HG02870 (cell line): ENCODE measurements at regions not wholly inside any gene's neighbourhood (a gene's known extent, or its start where the extent isn't known, plus 50 kb on each side); places are given as distances from the start of the nearest gene placed in this dataset.
"Not testable (repeated sequence)": the region's sequence is repeated elsewhere in the genome, so short reads cannot be mapped to it uniquely, and the experiment has no call there.

Experiments used
- ATAC-seq: cut with Tn5 transposase; IDR thresholded peaks from one replicate; pipeline ENCODE4 v1.9.1; 2021; ENCODE audit warnings: mild to moderate bottlenecking, moderate library complexity; ENCODE audit not compliant: unreplicated experiment

DNA sequence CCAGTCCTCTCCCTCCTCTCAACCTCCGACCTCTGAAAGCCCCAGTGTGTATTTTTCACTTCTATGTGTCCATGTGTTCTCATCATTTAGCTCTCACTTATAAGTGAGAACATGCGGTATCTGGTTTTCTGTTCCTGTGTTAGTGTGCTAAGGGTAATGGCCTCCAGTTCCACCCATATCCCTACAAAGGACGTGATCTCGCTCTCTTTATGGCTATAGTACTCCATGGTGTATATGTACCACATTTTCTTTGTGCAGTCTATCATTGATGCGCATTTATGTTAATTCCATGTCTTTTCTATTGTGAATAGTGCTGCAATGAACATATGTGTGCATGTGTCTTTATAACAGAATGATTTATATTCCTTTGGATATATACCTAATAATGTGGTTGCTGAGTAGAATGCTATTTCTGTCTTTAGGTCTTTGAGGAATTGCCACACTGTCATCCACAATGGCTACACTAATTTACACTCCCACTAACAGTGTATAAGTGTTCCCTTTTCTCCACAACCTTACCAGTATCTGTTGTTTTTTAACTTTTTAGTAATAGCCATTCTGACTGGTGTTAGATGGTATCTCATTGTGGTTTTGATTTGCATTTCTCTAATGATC, 749.3 kb upstream of the ARRDC3 start:
- ATAC-seq = not testable (repeated sequence)

DNA sequence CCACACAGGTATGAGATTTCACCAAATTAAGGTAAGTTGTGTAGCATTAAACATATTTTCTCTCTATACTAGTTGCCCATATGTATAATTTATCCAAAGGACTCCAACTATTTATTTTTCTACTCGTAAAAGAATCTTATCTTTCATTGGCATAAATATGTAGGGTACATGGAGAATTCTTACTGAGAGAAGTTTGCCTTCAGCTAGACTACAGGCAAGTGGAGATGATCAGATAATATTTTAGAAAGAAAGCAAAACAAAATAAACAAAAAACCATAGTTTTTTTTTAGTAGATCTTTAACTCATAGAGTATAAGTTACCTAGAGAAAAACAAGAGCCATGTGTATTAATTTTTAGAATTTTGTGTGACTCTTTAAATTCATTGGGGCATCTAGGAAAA, 743.1 kb upstream of the ARRDC3 start:
- no peak for ATAC-seq

DNA sequence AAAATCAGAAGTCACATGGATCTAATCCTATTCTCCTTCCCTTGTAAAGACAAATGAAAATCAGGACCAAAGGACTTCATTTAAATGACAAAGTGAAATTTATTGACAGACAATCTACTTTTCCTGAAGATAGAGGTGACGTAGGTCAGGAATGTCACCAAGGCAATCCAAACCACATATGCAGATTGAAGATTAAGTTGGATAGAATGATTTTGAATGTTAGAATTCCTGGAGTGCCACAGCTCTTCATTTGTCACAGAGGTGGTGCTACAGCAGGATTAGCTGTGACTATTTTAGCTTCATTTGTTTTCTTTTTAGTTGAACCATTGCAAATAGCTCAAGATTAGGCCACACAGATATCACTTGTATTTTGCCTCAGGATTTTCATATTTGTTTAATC, 736.0 kb upstream of the ARRDC3 start:
- ATAC-seq = no peak

DNA sequence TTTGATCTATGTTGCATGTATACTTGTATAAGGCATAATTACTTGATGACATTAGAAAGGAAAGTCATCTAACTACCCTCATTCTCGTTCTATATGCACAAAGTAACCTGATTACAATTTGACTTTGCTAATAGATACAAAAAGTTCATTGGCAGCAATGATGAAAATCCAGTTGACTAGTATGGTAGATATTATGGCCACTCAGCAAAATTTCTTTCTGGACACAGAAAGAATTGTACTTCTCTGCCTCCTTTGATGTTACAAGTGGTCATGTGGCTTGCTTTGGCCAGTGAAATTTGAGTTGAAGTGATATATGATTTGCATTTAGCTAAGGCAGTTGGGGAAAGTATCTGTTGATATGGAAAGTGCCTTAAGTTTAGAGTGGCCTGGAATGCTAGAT, 723.7 kb upstream of the ARRDC3 start:
- ATAC-seq = no peak

DNA sequence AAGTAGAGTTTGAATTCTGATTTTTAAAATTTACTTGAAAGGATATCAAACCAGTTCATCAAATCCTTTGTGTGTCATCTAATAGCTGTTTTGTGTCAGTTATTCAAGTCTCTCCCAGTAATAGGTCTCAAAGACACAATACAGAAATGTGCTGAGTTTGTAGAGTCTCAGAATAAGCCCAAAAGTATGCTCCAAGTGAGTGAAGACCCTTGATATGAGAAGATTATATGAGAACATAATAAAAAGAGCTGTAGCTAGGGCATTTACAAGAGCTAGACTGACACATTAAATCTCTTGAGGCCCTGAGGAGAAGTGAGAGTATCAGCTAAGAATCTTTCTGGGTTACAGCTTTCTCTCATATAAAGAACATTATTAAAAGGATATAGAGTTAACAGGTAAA, 721.0 kb upstream of the ARRDC3 start:
- no peak for ATAC-seq

DNA sequence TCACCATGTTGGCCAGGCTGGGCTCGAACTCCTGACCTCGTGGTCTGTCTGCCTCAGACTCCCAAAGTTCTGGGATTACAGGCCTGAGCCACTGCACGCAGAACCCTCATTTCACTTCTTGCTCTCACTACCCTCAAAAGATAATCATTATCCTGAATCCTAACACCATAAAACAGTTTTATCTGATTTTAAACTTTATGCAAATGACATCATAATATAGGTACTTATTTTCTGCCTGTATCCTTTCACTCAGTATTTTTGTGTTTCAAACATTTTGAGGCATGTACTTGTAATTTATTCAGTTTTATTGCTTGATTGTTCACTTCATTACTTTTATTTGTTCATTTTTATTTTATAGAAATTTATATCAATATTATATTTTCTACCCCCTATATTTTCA, 719.2 kb upstream of the ARRDC3 start:
- no peak for ATAC-seq

DNA sequence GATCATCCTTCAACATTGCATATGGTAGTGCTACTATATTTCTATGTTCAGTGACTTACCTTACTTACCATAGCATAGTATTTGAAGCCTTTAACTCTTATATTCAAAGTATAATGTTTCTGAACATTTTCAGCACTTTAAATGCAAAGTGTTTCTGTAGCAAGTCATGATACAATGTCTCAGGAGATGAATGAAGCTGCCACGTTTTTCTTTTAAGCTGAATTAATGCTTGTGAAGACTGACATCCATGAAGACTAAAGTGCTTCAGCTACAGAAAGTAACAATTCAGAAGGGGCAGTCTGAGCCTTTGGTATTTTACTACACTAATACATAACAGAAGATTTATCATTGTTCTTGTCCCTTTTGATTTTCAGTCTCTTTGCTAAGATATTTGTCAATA, 709.1 kb upstream of the ARRDC3 start:
- ATAC-seq = no peak

DNA sequence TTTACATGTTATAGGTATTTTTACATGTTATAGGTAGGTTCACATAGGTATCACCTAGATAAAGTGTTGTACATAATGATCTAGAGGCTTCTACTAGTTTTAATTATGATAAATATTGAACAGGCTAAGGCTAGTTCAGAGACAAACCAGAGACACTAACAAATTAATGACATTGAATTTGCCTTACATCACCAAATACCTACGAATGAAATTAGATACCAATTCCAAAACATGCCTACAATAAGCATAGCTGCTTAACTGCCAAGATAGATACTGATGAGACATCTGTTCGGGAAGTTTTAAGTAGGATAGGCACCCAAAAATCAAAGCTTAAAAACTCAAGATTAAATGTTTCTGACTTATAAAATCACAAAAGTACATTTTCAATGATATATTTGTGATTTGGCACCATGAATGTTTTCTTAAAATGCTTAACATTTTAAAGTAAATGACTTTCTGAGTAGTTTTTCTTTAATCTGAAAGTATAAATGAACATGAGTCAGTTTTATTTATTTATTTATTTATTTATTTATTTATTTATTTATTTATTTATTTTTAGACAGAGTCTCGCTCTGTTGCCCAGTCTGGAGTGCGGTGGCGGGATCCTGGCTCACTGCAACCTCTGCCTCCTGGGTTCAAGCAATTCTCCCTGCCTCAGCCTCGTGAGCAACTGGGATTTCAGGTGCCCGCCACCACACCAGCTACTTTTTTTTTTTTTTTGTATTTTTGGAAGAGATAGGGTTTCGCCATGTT, 703.1 kb upstream of the ARRDC3 start:
- ATAC-seq = no peak

DNA sequence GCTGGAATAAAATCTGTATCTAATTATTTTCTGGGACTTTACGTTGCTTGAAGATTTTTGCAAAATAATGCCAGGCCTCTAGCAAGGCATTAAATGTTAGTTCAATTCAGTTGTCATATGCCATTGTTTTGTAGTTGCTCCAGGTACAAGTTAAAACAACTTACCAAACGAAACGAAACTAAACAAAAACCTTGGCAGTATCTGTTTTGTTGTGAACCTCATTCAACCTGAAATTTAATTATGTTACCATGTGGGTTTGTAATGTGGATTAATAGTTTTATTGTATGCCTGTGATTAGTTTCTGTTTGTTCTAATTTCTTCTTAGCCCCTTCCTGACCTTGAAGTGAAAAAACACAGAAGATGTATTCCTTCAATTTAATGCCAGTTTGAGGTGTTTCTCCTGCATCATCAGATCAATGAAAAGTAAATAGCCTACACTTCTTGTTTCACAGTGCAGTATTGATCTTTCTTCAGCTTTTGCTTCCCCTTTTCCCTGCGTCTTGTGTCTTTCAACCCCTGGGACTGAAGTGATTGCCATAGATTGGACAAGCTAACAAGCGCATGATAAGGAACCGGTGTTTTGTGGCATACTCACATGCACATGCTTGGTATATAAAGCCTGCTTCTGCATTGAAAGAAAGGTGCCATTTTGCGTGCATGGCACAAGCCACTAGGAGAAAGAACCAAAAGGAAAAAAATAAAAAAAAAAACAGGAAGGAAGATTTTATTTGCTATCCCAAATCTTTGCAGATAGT, 699.0 kb upstream of the ARRDC3 start:
- no peak for ATAC-seq

DNA sequence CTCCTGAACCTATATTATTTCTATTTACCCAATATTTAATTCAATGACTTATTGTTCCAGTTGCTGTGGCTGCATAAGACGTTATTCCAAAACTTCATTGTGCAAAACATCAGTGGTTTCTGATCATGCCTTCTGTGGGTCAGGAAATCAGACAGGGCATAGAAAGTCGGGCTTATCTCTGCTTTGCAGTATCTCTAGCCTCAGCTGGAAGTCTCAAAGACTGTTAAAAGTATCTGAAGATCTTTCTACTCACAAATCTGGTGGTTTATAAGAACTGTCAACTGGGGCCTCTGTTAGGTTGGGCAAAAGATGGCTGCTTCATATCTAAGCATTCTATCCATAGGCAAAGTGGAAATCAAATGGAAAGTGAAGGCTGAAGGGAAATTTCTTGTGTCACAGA, 687.7 kb upstream of the ARRDC3 start:
- ATAC-seq = no peak

DNA sequence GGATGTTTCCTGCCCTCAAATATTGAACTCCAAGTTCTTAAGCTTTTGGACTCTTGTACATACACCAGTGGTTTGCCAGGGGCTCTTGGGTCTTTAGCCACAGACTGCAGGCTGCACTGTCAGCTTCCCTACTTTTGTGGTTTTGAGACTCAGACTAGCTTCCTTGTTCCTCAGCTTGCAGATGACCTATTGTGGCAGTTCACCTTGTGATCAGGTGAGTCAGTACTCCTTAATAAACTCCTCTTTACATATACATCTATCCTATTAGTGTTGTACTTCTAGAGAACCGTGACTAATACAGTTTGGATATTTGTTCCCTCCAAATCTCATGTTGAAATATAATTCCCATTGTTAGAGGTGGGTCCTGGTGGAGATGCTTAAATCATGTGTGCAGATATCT, 681.9 kb upstream of the ARRDC3 start:
- no peak for ATAC-seq

DNA sequence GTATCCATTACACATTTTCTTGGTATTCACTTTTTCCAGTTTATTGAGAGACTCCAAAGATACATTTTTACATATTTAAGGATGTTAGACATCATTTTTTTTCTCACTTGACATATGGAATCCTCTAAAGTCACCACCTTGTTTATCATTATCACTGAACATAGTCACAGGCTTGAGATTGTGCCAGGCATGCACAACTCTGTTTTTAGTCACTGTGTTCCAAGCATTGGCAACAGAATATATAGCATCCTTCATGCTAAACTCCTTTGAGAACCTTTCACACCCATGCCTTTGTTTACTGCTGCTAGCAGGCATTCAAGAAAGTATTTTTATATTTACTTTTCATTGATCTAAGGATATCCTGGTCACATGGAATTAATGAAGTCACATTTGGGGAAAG, 668.6 kb upstream of the ARRDC3 start:
- ATAC-seq = no peak

DNA sequence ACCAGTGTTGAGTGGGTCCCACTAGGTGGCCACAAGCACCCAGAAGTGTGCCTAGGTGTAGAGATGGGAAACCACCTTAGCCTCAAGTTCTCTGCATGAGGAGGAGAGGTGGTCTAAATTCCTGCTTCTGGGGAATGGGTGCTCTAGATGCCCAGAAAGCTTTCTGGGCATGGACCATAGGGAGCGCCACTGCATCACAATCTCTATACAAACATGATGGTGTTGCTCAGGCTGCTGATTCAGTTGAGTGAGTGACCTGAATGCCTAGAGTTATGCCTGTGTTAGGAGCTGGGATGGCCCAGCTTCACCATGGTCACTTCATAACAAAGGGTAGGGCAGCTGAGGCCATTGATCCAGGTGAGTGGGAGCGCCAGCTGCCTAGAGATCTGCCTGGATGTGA, 667.9 kb upstream of the ARRDC3 start:
- ATAC-seq = no peak

DNA sequence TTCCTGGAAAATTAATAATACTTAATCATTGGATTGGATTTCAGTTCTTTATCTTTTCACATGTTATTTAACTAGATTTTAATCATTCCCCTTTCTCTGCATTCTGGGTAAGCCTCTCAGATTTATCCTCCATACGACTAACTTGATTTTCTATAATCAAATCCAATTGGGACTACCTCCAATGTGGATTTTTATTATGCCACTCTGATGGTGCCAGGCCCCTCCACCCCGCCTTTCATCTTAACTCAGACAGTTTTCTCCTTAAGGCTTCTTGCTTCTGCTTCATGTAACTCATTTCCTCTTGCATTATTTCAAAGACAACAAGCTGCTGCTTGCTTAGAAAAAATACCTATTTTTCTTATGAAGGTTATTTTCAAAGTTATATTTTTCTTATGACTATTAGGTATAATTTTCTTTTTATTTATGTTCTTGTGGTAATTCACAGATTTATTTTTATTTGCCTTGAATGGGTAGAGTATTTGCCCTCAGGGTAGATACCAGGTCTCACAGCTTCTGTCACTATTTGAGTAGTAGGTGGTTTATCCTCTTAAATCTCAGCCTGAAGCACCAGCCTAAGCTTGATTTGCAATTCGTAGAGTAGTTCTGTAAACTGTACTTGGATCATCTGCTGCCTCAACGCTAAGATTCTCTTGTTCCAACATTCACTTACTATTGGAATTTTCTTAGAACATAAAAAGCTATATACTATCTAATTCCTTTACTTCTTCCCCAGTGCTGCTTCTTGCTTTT, 659.0 kb upstream of the ARRDC3 start:
- no peak for ATAC-seq

DNA sequence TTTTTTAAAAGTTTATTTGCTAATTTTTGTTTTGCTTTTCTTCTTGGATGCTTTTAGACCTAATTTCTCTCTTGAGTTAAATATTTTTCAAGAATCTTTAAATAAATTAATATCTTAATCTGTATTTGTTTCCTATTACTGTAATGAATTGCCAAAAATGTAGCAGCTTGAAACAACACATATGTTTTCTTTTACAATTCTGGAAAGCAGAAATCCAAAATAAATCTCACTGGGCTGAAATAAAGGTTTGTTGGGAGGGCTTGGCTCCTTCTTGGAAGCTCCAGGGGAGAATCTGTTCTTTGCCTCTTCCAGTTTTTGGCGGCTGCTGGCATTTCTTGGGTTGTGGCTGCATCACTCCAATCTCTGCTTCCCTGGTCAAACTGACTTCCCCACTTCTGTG, 658.1 kb upstream of the ARRDC3 start:
- no peak for ATAC-seq

DNA sequence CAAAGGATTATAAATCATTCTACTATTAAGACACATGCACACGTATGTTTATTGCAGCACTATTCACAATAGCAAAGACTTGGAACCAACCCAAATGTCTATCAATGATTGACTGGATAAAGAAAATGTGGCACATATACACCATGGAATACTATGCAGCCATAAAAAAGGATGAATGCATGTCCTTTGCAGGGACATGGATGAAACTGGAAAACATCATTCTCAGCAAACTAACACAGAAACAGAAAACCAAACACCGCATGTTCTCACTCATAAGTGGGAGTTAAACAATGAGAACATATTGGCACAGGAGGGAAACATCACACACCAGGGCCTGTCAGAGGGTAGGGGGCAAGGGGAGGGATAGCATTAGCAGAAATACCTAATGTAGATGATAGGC, 646.7 kb upstream of the ARRDC3 start:
- not testable (repeated sequence) for ATAC-seq

DNA sequence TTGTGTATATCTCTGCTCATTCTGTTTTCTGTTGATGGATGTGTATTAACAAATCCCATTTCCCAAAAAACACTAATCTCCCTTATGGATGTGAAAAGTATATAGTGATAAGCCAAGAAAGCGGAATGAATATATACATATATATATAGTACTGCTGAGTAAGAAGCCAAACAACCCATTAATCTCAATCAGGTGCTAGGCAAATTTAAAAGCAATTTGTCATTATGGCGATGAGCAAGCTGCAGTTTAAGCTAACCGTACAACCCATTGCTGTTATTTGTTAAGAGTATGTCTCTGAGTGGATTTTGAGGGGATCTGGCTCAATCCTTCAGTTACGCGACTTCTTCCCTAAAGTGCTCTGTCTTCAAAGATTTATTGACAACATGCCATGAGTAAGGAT, 640.4 kb upstream of the ARRDC3 start:
- no peak for ATAC-seq

DNA sequence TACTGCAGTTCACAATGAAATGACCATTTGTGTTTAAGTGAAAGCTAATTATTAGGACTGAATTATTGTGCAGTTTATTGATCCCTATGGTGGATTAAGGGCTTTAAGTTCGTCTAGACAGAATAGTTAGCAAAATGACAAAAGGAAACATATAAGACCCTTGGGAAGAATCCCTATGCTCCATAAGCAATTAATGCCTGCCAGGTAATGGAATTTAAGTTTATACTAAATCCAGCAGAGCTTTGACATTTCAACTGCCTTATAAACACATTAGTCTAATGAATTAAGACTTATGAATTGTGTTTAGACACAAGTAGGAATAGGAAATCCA, 640.0 kb upstream of the ARRDC3 start:
- no peak for ATAC-seq

DNA sequence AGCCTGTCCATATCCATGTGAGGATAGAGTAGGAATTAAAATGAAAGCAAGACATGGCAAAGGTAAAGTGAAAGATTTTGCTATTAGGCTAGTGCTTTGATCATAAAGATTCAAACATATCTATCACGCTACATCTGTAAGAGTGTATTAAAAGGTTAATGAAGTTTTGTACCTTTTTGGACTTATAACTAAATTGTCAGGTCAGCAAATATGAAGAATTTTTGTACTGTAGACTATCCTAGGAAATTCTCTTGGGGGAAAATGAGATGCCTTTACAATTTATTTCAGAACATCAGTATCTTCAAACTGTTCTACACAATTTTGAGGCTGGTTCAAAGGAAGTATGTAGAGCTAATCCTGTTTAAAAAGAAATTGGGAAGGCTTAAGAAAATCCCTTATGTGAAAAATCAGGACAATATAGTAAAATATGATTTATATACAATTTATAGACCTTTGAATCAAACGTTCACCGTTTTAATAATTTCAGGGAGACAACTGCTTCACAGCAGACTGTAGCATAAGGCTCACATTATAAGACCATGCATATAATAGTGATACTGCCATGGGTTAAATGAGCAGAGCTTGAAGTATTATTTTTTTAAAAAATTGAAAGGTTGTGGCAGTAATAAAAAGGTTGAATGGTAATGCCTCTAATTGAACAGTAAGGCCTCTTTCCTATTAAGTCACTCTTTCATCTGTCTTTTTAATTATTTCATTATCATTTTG, 639.5 kb upstream of the ARRDC3 start:
- no peak for ATAC-seq

DNA sequence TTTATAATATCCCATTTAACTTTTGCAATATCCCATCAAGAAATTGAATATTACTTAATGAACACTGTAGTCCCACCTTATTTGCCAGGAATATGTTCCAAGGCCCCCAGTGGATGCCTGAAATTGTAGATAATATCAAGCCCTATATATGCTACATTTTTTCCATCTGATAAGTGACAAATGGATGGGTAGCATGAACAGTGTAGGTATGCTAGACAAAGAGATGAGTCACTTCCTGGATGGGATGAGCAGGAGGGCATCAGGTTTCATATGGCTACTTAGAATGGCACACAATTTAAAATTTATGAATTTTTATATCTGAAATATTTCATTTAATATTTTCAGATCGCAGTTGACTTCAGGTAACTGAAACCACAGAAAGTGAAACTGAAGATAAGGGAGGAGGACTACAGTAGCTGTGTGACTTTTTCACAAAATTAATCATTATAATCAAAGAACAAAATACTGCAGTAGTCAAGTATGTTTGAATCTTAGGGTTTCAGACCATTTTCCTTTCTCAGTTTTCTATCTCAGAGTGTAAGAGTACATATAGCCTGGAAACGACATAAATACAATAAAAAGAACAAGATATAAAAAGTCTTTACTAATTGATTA, 636.4 kb upstream of the ARRDC3 start:
- no peak for ATAC-seq

DNA sequence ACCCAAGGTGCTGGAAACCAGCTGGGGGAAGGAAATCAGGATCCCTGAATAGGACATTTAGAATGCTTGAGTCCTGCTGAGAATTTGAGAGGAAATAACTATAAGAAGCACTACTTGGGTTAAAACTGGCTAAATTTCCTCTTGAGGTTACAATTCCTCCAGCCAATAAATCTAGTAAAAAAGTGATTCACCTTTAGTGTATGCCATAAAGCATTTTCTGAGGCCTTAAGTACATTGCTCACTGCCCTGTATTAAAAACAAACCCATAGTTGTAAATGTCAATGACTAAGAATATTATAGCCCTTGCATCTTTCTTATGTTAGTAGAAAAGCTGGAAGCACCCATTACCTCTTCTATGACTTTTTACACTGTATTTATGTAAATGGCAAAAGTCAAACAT, 634.7 kb upstream of the ARRDC3 start:
- ATAC-seq = no peak
